OCI-LY7 (cell line): ENCODE measurements at regions not wholly inside any gene's neighbourhood (a gene's known extent, or its start where the extent isn't known, plus 50 kb on each side); places are given as distances from the start of the nearest gene placed in this dataset.

ENCODE experiments used
- BruUV-seq: library from RNA; stranded (reverse); fragments of 400-500 nt; replicated peaks from 2 replicates; lab custom pipeline; 2021; lab: Mats Ljungman, UMichigan
- CTCF ChIA-PET: fragments of 300-600 bp; sonication (Branson Sonifier 250); formaldehyde crosslinking; loops from one replicate; lab custom pipeline; 2022; ENCODE audit warnings: antibody characterized with exemption; ENCODE audit not compliant: unreplicated experiment; lab: Charles Lee
- POLR2A ChIA-PET: fragments of 300-600 bp; sonication (Branson Sonifier 250); formaldehyde crosslinking; loops from one replicate; lab custom pipeline; 2022; ENCODE audit warnings: antibody characterized with exemption; lab: Charles Lee
- DNase-seq: peaks from one replicate; pipeline ENCODE4 v3.0.0-alpha.2; 2015; ENCODE audit warnings: low spot score
- H2AFZ ChIP-seq: fragments of 200-600 bp; sonication (generic), shearing (Covaris generic); 2 replicates; pipeline ENCODE4 v1.6.1; 2014; ENCODE audit warnings: mild to moderate bottlenecking, antibody characterized with exemption, low read length, moderate library complexity
- H3K27ac ChIP-seq: fragments of 200-600 bp; sonication (generic); 2 replicates; pipeline ENCODE4 v1.5.1; 2014; ENCODE audit warnings: mixed run types, low read depth, mild to moderate bottlenecking, moderate library complexity, low read length, inconsistent platforms; ENCODE audit not compliant: poor library complexity, severe bottlenecking
- H3K36me3 ChIP-seq: fragments of 200-600 bp; sonication (generic); 2 replicates; pipeline ENCODE4 v1.6.1; 2014; ENCODE audit warnings: mild to moderate bottlenecking, antibody characterized with exemption, low read length, moderate library complexity, mixed read lengths; ENCODE audit not compliant: insufficient read depth
- H3K4me1 ChIP-seq: fragments of 200-600 bp; sonication (generic); 2 replicates; pipeline ENCODE4 v1.5.1; 2014; ENCODE audit warnings: mild to moderate bottlenecking, low read length; ENCODE audit not compliant: insufficient read depth, poor library complexity, severe bottlenecking
- H3K4me2 ChIP-seq: fragments of 200-600 bp; sonication (generic); 2 replicates; pipeline ENCODE4 v1.6.1; 2014; ENCODE audit warnings: mild to moderate bottlenecking, low read length
- H3K4me3 ChIP-seq: fragments of 200-600 bp; sonication (generic); 2 replicates; pipeline ENCODE4 v1.5.1; 2014; ENCODE audit warnings: mild to moderate bottlenecking, low read depth, low read length; ENCODE audit not compliant: poor library complexity, severe bottlenecking
- H3K79me2 ChIP-seq: fragments of 200-600 bp; sonication (generic); 2 replicates; pipeline ENCODE4 v1.6.1; 2016; ENCODE audit warnings: low read depth, mild to moderate bottlenecking, low read length, moderate library complexity, mixed read lengths; ENCODE audit not compliant: insufficient read depth
- H3K9me2 ChIP-seq: fragments of 200-600 bp; sonication (generic); 2 replicates; pipeline ENCODE4 v1.6.1; 2016; ENCODE audit warnings: mild to moderate bottlenecking, low read length, mixed read lengths; ENCODE audit not compliant: insufficient read depth
- H3K9me3 ChIP-seq: fragments of 200-600 bp; sonication (generic); 2 replicates; pipeline ENCODE4 v1.6.1; 2014; ENCODE audit warnings: mild to moderate bottlenecking, mixed run types, low read length, mixed read lengths
- H4K20me1 ChIP-seq: fragments of 200-600 bp; sonication (generic); 2 replicates; pipeline ENCODE4 v1.6.1; 2014; ENCODE audit warnings: mild to moderate bottlenecking, antibody characterized with exemption, low read length, moderate library complexity, mixed read lengths; ENCODE audit not compliant: insufficient read depth
- EZH2phosphoT487 ChIP-seq: fragments of 200-600 bp; sonication (generic); IDR thresholded peaks from 2 replicates; pipeline ENCODE4 v1.6.1; 2018; ENCODE audit warnings: low read depth, borderline replicate concordance, mild to moderate bottlenecking, mixed run types, antibody characterized with exemption, low read length, moderate library complexity, mixed read lengths
- intact Hi-C: fragments of 100-400 bp; cut with micrococcal nuclease; formaldehyde crosslinking; loops from one replicate; pipeline ENCODE4 v1.10.0; 2022; ENCODE audit not compliant: unreplicated experiment
- TF ChIP-seq, protein P1 (sequence below): fragments of 200-600 bp; sonication (generic); conservative IDR thresholded peaks from 2 replicates; pipeline ENCODE4 v1.5.1; 2014; ENCODE audit warnings: mild to moderate bottlenecking, antibody characterized with exemption, low read length, moderate library complexity, mixed read lengths

DNA sequence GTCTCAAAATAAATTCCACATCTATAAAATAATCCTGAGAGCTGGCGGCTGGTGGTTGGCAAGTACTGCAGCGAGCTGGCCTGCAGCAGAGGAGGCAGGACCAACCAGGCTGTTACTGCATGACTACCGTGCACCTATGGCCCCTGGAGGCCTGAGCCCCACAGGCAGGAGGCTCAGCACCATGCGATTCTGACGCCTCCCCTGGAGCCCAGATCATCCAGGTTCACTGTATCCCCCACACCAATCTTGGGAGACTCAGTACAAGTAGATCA is 159.5 kb upstream of the NCAM1 start:
- DNase-seq: no peak
- no peak for TF ChIP-seq EZH2phosphoT487
- TF ChIP-seq, protein P1, sequence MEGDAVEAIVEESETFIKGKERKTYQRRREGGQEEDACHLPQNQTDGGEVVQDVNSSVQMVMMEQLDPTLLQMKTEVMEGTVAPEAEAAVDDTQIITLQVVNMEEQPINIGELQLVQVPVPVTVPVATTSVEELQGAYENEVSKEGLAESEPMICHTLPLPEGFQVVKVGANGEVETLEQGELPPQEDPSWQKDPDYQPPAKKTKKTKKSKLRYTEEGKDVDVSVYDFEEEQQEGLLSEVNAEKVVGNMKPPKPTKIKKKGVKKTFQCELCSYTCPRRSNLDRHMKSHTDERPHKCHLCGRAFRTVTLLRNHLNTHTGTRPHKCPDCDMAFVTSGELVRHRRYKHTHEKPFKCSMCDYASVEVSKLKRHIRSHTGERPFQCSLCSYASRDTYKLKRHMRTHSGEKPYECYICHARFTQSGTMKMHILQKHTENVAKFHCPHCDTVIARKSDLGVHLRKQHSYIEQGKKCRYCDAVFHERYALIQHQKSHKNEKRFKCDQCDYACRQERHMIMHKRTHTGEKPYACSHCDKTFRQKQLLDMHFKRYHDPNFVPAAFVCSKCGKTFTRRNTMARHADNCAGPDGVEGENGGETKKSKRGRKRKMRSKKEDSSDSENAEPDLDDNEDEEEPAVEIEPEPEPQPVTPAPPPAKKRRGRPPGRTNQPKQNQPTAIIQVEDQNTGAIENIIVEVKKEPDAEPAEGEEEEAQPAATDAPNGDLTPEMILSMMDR: no peak
- Histone ChIP-seq H3K27ac (no peak overlapping the region), H3K36me3 (no peaks in the 10 kb centered on the region), H3K4me1 (no peaks in the 10 kb centered on the region), H3K9me3 (no peaks in the 10 kb centered on the region), H4K20me1 (no peaks in the 10 kb centered on the region), H3K79me2 (no peaks in the 10 kb centered on the region), H3K4me3 (no peak overlapping the region), H3K9me2 (no peaks in the 10 kb centered on the region), H3K4me2 (no peak overlapping the region), H2AFZ (no peak overlapping the region)
- CTCF ChIA-PET: no interaction called here
- POLR2A ChIA-PET: no interaction called here
- BruUV-seq: no TSS peak
- intact Hi-C loops: no loop called here

DNA sequence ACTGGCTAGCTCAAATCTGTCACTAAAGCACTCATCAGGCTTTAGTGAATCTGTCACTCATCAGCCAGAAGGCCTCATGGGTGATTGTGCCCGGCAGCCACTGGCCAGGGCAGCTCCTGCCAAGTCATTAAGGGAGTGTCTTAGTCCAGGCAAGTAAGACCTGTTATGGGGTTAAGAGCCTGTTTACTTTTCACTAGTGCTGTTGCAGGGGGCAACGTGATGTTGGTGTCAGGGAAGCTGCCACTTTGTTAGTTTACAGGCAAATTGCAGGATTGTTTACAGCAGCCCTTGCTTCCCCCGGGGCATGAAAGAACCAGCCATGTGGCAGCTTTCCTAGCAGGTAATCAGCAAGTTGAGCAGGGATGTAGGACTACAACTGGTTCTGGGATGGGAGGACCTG is 155.6 kb upstream of the NCAM1 start:
- H4K20me1 ChIP-seq: no peaks in the 10 kb centered on the region
- no peaks in the 10 kb centered on the region for H3K36me3 ChIP-seq
- H3K4me3 ChIP-seq: no peak overlapping the region
- H3K4me1 ChIP-seq: no peaks in the 10 kb centered on the region
- H2AFZ ChIP-seq: no peak overlapping the region
- no peaks in the 10 kb centered on the region for H3K9me2 ChIP-seq
- no peak overlapping the region for H3K4me2 ChIP-seq
- POLR2A ChIA-PET: interaction anchor here (0.6 kb wide), 1 partner anchor 183 kb away, joined by 3 read pairs; no protein-coding TSS in a partner anchor
- H3K9me3 ChIP-seq: no peaks in the 10 kb centered on the region
- H3K79me2 ChIP-seq: no peaks in the 10 kb centered on the region
- TF ChIP-seq EZH2phosphoT487: no peak
- TF ChIP-seq, protein P1: no peak
- CTCF ChIA-PET: no interaction called here
- no peak overlapping the region for H3K27ac ChIP-seq
- intact Hi-C loops: no loop called here
- BruUV-seq: no TSS peak
- DNase-seq: no peak

DNA sequence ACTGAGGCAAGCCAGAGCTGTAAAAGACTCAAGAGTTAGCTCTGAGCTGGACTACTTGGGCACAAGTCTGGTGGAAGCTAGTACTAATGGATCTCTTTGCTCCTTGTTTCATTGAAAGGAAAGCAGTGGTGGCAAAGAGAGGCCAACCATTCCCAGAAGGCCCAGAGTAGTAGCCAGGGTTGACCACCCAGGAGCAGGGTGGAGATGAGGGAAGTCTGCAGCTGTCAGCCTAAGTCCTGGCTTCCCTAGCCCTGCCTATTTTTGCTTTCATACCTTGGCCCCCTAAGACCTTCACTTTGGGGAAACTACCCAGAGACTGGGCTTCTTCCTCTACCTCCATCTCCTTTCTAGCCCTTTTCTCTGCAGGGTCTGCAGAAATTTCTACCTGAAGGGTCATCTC is 155.0 kb upstream of the NCAM1 start:
- DNase-seq: no peak
- no TSS peak for BruUV-seq
- CTCF ChIA-PET: no interaction called here
- intact Hi-C loops: no loop called here
- Histone ChIP-seq H3K4me3 (no peak overlapping the region), H3K9me2 (no peaks in the 10 kb centered on the region), H4K20me1 (no peaks in the 10 kb centered on the region), H3K9me3 (no peaks in the 10 kb centered on the region), H3K4me2 (no peak overlapping the region), H3K4me1 (no peaks in the 10 kb centered on the region), H3K36me3 (no peaks in the 10 kb centered on the region), H3K79me2 (no peaks in the 10 kb centered on the region), H2AFZ (no peak overlapping the region), H3K27ac (no peak overlapping the region)
- POLR2A ChIA-PET: interaction anchor here (0.6 kb wide), 1 partner anchor 183 kb away, joined by 3 read pairs; no protein-coding TSS in a partner anchor
- TF ChIP-seq, protein P1: no peak
- TF ChIP-seq EZH2phosphoT487: no peak
